Pulmonary artery endothelial cell (primary cell): ENCODE measurements at regions not wholly inside any gene's neighbourhood (a gene's known extent, or its start where the extent isn't known, plus 50 kb on each side); places are given as distances from the start of the nearest gene placed in this dataset.

Source experiments
- DNase-seq: peaks from one replicate; pipeline ENCODE4 v3.0.0-alpha.2; 2011; ENCODE audit warnings: low read depth, low spot score

DNA sequence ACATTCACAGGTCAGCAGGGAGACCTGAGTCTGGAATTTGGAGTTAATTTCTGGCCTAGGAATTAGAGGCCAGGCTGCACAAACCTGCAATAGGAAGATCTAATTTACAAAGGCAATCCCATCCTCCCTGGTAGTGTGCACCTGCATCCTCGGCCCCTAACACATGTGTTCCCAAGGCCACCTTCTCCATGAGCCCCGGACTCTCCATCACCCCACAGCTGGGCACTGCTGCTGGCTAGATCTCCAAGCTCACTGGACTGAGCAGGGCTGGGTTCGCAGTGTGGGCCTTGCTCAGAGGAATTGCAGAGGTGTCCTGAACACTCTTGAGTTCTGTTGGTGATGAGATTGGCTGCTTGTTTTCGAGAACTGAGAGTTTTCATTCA, 162.6 kb upstream of the TWIST2 start:
- DNase-seq = no peak

DNA sequence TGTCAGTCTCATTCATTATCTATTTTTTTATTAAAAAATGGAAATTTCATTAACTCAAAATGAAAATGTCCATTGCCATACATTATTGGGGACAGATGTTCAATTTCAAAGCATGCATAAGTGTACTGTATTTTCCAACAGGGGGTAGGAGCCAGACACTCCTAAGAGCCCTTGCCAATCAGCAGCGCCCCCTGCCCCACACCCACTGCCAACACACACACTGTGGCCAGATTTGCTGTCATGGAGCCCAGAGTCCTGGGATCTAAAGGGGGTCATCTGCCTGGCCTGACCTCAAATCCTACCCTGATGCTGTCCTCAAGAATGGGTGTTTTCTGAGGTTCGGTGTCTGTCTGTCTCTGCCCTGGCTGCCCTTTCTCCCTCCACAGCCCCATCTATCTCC, 162.2 kb upstream of the TWIST2 start:
- no peak for DNase-seq

DNA sequence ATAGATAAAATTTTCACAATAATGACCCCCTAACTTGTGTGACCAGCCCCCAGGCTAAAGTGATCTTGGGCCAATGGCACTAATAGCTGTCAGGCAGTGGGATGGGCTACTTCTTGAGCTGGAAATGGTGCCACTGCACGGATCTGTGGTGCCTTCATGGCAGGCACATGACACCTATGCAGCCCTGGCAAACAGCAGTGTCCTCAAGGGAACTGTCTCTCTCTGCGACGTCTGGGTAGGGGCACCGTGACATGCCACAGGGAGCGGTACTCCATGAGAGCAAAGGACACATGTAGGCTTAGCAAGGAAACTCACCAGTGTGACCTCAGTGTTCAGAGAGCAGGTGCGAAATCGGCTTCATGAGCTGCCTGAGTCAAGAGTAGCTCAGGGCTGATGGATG, 161.7 kb upstream of the TWIST2 start:
- no peak for DNase-seq

DNA sequence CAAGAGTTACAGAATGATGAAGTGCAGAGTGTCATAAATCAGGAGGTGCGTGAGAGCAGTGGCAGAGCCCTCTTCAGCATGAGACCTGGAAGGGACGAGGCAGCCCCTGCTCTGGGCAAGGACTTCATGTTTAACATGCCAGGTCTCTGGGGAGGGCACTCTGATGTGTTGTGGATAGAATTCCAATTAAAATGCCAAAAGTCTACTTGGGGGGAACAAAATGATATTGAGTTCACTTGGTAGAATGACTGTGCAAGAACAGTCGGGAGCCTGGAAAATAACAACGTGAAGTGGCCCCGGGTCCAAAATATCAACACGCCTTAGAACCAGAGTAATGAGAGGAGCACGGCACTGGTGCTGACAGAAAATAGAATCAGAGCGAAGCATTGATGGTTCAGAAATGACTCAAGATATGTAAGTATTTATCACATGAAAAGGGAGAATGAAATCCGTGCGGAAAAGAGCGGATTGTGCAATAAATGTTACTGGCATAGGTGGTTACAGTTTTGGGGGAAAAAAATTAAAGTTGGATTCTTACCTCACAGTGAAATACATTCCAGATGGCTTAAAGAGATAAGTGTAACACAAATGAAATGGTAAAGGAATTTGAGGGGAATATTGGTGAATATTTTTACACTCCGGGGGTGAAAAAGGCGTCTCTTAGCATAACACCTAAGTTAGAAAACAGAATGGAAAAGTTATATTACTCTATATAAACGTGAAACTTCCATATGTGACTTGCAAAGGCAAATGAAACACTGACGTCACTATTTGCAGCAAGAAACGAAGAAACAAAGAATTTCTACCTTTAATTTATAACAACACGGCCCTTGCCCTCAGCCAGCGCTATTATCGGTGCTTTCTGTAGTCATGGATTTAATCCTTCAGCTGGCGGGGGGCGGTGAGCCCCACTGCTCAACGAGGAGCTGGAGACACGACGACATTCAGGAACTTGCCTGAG, 159.4 kb upstream of the TWIST2 start:
- DNase-seq = no peak

DNA sequence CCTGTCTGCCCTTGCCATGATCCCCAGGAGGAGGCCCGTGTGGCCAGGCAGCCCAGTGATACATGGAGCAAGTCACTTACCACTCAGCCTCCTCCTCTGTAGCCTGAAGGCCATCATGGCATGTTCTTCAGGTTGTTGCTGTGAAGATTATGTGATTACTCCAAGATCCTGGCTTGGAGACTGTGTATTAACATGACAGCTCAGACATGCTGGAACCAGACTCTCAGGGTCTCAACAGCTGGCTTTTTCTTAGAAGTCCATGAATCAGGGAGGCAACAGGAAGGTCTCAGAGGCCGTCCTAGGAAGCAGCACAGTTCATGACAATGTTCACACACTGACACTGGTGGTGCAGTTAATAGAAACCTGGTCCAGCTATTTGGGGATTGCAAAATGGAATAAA, 158.6 kb upstream of the TWIST2 start:
- no peak for DNase-seq

DNA sequence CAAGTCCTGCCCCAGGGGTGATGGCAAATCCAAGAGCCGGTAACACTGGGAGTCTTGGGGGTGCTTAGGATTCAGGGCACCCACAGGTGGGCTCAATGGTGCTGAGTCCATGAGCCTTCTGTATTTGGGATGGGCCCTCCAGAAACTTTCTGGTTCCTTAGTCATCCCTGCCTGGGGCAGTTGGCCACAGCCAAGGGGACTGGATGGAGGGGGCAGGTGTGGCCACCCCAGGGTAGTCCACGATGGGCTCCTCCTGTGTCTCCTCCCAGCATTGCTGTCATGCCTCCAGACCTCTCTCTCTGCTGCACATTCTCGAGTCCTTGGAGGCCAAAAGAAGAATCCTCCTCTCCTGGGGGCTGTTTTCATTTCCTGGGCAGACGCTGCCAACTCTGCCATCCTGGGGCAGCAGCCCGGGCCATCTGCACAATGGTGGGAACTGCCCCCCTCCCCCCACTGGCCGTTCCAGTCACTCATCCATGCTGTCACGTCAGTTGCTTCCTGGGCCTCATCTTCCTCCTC, 158.0 kb upstream of the TWIST2 start:
- DNase-seq = no peak

DNA sequence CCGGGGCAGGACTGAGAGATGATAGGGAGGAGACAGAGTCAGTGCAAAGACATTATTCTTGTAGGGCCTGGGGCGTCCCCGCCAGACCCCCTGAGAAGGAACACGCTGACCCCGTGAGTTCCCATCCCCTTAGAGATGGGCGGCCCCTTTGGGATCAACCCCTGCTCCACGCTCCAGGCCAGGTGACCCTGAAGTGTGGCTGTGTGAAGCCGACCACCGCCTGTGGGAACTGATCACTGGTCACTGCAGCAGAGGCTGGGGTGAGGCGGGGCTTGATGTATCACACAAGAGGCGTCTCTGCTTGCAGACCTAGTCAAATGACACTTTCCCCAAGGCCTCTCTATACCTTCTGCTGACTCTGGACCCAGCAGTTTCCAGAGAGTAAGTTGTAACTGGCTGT, 157.4 kb upstream of the TWIST2 start:
- no peak for DNase-seq

DNA sequence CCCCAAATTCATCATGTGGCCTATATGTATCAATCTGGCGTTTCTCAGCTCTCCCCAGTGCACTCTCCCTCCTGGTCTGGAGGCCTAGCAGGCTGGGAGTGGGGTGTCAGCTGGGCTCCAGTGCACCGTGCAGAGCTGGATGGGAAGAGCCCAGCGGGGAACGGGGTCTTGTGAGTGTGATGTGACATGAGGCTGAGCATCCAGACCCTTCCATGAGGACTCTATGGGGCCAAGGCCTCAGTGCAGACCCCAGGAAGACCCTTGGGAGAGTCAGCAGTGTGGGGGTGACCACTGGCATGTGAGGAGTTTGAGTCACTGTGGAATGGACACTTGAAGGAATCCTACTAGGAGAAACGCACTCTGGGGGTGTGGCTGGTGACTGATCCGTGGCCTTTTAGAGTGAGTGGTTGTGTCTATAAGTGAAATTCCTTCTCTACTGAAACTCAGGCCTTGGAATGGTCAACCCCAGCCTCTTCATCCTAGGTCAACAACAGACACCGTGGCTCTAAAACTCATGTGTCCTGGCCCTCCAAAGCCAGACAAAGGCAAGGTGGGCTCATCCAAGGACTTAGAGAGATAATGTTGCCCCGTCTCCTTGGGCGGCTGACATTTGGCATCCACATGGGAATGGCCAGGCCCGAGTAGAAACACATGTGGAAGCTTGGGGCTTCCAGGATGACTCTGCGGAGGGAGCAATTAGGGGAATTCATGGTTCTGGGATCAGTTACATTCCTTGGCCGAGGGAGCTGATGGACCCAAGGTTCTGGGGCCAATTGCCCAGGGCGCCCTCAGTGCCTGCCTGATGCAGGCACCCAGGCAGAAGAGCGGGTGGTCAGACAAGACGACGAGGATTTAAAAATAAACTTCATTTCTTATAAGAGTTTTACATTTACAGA, 156.0 kb upstream of the TWIST2 start:
- no peak for DNase-seq

DNA sequence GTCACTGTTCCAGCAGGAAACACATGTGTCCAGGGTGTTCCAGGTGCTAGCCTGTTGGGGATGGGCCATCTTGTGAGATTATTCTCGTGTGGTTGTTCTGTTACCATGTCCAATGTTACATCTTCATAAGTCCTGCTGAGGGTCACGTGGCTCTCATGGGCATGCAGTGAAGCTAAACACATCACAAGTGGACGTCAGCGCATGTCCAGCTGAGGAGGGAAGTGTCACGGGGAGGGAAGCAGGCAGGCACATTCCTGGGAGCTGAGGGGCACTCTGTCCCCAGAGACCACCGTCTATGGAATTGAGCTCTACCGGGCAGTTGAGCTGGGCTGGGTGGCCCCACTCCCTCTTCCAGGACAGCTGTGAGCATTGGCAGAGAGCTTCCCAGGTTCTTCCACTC, 155.3 kb upstream of the TWIST2 start:
- DNase-seq = no peak

DNA sequence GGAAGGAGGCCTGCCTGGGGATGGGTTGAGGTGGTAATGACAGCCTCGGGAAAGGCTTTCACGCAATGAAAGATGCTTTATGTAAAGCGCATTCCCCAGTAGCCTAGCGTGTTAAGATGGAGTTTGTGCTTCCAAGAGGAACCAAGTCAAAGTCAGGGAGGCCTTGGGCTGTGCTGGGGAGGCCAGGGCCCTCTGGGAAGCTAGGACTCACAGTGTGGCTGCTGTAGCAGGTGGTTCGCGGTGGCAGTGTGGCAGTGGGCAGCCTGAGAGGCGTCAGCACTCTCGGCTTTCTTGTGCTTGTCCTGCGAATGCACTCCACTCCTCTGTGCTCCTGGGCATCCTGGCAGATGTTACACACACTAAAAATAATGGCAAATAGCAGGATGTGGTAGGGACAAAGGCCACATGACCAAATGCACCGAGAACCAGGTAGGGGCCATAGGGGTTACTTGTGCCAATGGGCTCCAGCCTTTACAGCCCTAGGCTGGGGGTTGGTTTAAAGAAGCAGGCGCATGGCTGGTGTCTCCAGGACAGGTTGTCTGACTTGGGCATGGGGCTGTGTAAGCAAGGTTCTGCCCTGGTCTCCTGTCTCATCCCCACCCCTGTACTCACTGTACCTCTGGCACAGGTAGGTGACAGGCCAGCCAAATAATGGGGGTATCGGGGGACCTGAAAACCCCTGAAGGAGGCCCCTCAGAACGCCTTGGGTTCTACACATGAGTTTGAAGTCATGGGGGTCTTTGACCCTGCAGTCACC, 154.4 kb upstream of the TWIST2 start:
- DNase-seq = no peak

DNA sequence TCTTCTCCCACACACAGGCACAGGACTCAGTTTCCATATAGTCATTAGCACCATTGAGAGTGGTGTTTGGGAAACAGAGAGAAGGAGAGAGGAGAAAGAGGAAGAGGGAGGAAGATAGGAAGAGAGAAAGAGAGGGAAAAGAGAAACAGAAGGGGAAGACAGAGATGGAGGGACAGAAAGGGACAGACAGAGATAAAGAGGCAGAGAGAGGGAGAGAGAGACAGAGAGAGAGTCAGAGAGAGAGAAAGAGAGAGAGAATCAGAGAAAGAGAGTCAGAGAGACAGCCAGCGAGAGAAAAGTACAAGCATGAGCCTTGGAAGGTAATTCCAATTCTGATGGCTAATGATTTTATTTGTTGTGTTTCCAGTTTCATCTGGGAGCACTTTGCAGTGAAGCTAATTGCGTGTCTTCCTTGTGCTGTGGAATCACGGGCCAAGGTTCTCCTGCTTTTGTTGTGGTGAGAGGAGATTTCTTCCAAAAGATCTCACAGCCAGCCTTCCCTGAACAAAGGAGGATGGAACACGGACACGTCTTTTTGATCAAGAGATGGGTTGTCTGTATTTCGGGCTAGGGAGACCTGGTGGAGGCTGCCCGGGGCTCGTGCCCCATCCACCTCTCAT, 153.6 kb upstream of the TWIST2 start:
- no peak for DNase-seq

DNA sequence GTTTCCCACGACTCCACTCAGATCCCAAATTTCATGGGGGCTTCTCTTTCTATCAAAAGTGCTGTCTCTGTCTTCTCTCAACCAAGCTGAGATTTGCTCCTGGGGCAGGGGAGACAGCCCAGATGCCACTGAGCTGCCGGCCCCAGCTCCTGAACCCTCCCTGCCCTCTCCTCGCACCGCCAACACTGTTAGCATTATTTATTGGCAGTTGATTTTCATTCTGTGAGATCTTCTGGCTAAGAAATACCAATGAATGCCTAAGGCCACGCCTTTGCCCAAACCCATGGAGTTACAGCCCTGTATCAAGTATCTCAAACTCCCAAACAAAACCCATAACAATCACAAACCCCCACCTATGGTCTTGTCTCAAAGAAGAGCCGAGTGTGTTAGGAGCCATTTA, 153.0 kb upstream of the TWIST2 start:
- DNase-seq = no peak

DNA sequence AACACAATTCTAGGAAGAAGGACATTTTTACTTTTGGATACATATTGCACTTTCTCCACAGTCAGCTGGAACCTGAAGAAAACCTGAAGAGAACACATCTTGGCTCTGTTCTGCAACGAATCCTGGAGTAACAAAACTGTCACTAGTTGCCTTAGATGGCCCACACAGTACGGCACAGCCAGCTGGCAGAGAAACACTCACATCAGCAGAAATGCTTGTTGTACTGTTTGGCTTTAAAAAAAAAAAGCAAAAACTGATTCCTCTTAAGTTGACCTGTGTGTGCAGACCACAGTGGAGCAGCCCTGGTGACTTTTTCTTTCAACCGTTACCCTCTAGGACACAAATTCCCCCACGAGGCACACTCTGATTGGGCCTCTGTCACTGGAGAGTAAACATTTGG, 152.3 kb upstream of the TWIST2 start:
- DNase-seq = no peak

DNA sequence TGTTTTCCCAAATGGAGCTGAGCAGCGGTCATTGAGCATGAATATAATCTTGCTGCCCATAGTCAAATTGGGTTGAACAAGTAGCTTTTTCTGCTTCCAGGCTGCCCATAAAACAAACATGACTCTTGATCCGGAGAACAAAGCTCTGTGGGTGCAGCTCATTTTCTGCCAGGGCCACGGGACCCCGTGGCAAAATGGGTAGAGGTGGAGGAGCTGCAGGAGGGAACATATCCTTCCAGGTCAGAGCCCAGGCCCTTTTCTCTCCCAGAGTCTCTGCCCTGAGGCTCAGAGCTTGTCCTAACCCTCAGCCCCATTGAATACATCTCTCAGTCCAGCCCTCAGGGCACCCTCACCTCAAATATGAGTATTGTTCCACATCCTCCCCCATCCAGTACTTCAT, 151.6 kb upstream of the TWIST2 start:
- no peak for DNase-seq

DNA sequence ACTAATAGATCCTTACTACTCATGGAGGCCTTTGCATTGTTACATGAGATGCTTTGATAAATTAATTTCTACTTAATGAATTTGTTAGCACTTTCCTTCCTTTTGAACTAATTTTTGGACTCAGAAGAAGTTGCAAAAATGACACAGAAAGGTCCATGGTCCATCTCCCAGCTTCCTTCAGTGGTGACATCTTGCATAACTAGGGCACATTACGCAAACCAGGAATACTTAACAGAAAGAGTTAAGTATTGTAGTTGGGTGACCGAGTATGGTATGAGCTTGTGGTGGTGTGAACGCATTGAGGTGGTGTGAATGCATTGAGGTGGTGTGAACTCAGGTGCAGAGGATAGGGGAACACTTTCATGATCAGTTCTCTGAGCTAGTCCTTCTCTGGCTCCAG, 151.1 kb upstream of the TWIST2 start:
- DNase-seq = no peak

DNA sequence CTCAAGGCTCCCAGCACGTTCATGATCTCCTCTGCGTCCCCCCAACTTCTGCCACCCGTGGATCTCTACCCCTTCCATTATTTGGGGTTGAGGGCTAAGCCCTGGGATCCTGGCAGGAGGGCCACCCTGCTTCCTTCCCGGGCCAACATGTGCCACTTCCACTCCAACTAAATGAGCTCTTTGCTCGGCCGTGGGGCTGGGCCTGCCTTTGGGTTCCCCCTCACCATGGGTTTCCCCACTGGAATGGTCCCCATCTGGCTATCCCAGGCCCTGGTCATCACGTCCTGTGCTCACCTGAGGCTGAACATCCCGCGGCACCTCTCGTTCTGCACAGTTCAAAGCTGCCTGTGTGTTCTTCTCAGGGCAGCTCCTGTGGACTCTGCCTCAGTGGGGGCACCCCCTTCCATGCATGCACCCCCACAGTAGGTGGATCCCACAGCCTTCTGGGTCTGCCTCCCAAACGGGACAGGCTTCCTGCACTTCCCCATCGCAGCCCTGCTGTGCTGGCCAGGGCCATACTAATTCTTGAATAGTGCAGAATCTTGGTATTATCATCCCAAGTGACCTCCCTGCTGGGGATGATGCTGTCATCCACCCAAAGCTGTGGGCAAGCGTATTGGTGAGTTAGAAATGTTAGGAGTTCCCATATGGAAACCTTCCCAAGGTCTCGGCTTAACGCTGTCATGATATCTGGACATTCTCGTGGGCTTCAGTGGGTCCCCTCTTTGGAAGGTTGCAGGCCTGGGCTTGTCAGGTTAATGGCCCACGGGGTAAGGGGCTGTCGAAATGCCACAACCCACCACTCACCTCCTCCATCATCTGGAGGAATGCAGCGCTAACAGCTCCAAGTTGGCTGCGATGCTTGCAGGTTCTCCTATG, 150.5 kb upstream of the TWIST2 start:
- no peak for DNase-seq

DNA sequence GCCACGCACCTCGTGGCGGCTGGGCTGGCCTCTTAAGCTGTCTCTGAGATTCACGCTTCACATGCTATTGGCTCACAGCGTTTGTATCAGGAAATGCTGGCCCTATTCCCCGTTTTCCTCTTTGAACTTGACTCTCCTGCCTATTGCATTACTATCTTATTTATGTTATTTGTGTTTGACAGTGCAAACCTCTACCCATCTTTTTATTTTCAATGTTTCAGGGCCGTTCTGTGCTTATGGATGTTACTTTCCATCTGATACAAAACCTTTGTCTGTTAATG, 149.9 kb upstream of the TWIST2 start:
- DNase-seq = no peak

DNA sequence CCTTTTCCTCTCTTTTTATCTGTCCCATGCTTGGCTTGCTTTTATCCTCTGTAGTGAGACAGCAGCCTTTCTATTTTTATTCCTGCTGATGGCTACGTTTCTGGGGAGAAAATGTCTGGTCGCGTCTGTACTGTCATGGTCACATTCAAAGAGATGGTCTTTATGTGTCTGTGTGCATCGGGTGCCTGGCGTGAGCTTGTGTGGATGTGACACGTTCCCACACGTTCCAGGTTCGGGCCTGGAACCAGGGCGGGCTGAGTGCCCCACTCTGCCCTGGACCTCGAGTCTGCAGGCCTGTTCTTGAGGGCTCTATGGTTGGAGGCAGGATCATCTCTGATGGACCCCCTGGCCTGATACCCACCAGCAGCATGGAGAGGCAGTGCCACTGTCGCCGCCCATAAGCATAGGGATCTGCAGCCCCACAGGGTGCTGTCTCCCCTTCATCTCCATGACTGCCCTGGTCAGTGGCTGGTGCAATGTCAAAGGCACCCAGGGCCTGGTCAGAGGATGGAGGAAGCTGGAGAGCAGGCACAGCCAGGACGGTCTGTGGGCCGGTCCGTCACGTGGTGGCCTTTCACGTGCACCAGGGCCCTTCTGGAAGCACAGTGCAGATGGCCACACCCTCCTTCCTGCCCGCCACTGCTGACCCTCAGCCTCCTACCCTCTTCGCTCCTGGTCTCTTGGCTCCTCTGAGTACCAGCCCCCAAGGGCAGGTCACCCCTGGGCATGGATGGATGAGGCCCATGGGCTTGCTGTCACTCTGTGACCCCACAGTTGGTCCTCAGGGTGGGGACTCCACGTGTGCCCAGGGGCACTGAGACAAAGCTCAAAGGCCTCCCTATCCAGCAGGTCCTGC, 149.2 kb upstream of the TWIST2 start:
- no peak for DNase-seq

DNA sequence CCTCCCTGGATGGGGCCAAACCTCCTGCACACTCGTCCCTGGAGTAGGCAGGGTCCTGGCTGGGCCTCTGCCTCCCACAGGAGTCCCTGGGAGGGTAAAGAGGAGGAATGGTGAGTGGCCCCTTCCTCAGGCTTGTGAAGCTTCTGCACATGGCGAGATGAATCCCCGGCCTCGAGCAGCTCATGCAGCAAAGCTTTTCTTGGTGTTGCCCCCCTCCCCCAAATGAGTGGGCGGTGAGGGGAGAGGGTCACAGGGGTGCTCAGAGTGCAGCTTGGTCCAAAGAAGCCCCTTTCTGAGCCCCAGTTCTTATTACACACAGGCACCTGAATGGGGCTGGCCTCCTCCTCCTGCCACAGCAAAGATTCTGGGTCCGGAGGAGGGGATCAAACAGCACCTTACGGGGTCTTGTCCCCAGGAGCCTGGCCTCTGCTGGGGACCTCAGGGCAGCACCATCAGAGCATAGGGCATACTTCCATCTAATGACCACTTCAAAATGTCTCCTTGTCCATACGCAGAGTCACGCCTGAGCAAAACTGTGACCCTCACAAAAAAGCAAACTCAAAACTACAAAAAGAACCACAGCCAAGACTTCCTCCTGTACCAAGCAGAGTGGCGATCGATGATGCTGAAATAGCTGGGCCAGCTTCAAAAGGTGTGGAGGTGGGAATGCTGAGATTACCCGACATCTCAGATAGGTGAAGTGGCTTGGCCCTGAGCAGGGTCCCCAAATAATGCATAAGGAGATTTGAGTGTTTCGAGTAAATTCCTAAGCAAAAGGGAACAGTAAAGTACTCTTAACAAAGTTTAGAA, 148.4 kb upstream of the TWIST2 start:
- DNase-seq = no peak
